HG02571 (cell line): ENCODE measurements at regions not wholly inside any gene's neighbourhood (a gene's known extent, or its start where the extent isn't known, plus 50 kb on each side); places are given as distances from the start of the nearest gene placed in this dataset.
"Not testable (repeated sequence)": the region's sequence is repeated elsewhere in the genome, so short reads cannot be mapped to it uniquely, and the experiment has no call there.

Source experiments
- ATAC-seq: cut with Tn5 transposase; IDR thresholded peaks from one replicate; pipeline ENCODE4 v1.9.1; 2021; ENCODE audit warnings: mild to moderate bottlenecking, moderate library complexity; ENCODE audit not compliant: unreplicated experiment

DNA sequence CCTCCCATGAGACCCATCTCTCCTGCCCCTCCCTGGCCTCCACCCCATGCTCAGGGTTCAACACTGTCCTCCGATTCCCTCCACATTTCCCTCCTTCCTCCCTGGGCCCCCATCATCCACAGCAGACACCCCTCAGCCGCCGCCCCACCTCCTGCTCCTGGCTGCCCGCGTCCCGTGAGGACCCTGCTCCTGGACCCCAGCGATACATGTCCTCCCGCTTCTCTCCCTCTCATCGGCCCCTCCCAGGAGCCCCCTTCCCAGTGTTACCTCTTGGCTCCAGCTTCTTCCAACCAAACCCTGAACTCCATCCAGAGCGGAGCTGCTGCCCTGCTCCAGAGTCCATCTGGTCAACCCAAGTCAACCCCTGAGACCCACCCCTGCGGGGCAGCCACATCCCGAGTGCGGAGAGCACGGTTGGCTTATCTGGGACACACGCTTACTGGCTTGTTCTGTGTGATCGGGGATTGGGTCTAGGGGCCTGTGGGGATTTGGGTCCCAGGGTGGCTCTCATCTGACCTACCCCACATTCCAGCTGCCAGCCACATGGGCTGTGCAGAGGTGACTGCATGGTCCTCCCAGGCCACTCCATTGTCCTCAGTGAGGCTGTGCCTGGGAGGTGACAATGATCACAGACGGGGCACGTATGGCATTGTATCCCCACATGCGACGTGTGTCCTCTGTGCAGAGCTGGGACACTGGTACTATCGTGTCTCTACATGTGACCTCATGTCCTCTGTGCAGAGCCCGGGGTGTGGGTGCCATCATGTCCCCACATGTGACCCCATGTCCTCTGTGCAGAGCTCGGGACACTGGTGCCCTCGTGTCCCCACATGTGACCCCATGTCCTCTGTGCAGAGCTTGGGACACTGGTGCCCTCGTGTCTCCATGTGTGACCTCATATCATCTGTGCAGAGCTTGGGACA is 333.6 kb downstream of the ADGRD1 start:
- no peak for ATAC-seq

- ATAC-seq, result no peak
These were observed 334.4 kb downstream of the ADGRD1 start for GRCh38 chr12:131287938-131288764.

DNA sequence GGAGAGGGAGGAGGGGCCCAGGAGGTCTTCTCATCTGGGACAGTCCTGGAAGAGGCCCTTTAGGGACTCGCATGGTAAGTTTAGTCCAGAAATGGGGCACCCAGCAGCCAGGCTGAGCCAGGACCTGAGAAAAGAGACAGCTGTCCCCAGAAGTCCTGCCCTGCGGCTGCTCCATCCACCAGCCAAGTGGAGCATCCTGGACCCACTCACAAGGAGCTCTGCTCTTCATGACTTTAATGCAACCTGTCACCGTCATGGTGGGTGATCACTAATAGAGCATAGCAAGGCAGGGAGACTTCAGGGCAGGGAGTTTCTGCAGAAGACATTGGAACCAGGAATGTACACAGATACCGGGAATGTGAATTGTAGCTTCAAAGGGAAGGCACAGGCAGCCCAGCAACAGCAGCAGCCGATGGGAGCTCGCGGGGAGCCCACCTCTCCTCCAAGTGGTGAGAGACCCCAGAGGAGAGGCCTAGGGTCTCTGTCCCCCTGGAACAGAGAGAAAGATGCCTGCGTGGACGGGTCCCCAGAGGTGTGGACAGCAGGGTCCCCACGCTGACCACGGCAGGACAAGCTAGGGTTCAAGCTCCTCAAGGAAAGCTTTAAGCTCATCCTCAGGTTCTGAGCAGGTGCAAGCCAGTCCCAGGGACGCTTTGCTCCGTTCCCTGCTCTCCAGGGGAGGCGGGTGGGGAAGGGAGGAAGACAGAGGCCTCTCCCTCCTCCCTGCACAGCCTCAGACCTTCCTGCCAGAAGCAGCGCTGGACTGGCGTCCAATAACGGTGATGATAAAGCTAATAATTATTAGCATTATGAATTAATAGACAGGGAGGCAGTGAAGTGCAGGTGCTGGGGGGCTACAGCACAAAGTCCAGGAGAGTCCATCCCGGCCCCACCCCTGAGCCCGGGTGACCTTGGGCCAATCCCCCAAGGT is 335.3 kb downstream of the ADGRD1 start:
- not testable (repeated sequence) for ATAC-seq

DNA sequence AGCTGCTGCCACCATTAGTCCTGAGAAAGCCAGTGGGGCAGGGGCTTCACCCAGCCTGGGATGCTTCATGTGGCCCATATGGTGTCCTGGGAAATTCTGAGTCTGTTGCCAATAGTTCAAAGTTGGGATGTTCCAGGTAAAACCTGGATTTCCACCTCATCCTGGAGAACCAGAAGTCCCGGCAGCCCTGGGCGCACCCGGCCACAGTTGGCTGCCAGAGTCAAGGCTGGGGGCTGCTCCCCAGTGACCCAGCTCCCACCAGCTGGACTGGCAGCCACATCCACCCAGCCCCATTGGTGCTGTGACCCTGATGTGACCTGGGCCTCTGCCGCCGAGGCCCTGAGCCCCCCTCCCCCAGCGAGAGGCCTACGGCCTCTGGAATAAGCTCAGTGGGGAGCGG is 336.1 kb downstream of the ADGRD1 start:
- ATAC-seq, result not testable (repeated sequence)

- ATAC-seq, result no peak
These were observed 336.7 kb downstream of the ADGRD1 start for GRCh38 chr12:131290255-131290959.

- ATAC-seq, result not testable (repeated sequence)
These were observed 339.6 kb downstream of the ADGRD1 start for GRCh38 chr12:131293071-131294015.

DNA sequence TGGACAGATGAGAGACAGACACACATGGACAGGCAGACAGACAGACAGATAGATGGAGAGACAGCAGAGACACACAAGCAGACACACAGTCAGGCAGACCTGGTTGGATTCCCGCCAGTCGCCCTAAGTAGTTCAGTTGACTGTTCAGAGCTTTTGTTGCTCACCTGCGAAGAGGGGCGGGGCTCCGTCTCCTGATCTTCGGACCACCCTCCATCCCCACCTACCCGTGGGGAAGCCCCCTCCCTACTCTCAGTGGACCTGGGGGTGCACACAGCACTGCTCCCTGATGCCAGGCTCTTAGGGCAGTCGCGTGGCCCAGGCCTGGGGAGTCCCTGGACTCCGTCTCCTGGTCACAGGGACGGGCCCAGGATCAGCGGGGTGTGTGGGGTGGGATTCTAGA is 341.0 kb downstream of the ADGRD1 start:
- not testable (repeated sequence) for ATAC-seq

GRCh38 chr12:131295117-131295516 is 341.4 kb downstream of the ADGRD1 start:
- ATAC-seq, result not testable (repeated sequence)

GRCh38 chr12:131295559-131295958 is 341.9 kb downstream of the ADGRD1 start:
- ATAC-seq, result not testable (repeated sequence)

- not testable (repeated sequence) for ATAC-seq
These were observed 342.4 kb downstream of the ADGRD1 start for GRCh38 chr12:131296136-131296535.

- not testable (repeated sequence) for ATAC-seq
These were observed 342.9 kb downstream of the ADGRD1 start for GRCh38 chr12:131296651-131297050.

DNA sequence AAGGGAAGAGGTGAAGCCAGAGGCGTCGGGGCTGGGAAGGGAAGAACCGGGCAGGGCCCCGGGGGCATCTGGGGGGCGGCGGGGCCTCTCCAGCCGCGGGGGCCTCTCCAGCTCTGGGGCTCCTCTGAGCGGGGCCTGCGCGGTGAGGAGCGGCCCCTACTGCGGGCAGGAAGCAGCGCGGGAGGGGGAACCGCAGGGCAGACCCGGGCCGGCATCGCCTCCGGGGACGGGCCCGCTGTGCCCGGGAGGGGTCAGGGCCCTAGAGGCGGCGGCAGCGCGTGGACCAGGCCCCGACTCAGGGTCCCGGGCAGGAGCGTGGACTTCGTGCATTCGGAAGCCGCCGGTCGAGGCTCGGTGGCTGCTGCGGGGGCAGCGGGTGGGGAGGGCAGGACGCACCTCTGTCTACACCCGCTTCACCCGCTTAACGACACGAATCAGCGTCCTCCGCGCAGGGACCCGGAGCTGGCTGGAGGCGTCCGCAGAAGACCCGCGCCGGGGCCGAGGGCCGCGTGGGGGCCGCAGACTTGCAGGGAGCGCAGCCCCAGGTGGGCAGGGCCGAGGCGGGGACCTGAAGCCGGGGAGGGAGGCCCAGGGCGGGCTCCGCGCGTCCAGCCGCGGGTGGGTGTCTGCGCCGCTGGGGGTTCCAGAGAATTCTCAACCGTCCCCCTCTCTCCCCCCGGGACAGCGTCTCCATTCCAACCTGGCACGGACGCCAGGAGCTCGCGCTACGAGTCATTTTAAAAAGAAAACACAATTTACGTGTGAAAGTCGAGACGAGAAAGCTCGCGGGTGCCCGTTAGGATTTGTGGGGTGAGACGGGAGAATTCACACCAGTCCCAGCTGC is 345.0 kb downstream of the ADGRD1 start:
- ATAC-seq, result not testable (repeated sequence)

- ATAC-seq, result not testable (repeated sequence)
These were observed 345.6 kb downstream of the ADGRD1 start for GRCh38 chr12:131299370-131299701.

DNA sequence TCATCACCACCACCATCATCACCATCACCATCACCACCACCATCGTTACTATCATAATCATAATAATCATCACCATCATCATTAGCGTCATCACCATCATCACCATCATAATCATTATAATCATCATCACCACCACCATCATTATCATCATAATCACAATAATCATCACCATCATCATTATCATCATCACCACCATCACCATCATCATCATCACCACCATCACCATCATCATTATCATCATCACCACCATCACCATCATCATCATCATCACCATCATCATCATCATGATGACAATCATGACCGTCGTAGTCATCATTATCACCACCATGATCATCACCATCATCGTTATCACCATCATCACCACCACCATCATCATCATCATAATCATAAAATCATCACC is 349.9 kb downstream of the ADGRD1 start:
- not testable (repeated sequence) for ATAC-seq

DNA sequence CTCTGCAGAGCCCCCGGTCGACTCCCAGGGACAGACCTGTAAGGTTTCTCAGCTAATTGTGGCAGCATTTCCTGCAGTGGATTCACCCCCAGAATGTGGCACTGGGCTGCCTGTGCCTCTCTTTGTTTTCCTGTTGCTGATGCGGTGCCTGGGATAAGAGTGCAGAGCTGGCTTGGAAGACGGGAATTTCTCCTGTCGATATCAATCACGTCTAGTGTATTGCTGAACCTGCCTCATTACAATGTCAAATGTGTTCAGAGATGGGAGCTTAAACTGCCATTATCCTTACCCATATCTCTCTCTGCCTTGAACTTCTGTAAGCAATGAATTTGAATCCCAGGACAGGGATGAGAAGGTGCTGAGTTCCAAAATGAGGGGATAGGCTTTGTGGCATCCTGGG is 350.9 kb downstream of the ADGRD1 start:
- not testable (repeated sequence) for ATAC-seq

- no peak for ATAC-seq
These were observed 356.0 kb downstream of the ADGRD1 start for GRCh38 chr12:131309700-131310099.

DNA sequence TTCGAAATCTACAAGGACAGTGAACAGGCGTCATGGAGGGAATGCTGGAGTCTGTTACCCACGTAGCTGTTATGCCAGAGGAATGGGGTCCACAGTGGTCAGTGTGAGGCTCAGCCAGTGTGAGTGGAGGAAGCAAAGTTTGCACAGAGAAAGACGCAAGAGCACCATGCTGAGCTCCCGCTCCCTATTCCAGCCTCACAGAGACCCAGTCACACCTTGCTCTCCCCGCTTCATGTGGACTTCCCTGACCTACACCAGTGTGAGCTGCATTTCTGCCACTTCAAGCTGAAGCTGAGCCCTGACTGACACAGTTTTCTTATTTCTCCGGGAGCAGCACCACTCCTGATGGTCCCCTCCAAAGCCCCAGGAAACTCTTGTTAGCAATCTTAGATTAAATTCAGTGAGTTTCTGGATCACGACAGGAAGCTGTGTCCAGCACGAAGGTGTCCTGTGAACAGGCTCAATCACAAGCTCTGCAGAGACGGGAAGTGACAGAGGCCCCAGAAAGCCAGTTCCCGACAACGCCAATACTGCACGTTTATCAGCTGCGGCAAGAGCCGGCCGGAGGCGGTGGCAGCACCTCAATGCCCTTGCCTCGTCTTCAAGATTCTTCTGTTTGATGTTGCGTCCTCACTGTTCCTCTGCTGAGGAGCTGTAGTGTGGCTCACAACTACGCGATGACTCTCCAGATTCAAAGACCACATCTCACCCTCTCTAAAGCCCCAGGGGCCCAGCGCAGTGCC is 356.7 kb downstream of the ADGRD1 start:
- not testable (repeated sequence) for ATAC-seq
